ENCODE measurements at regions not wholly inside any gene's neighbourhood (a gene's known extent, or its start where the extent isn't known, plus 50 kb on each side); places are given as distances from the start of the nearest gene placed in this dataset.

DNA sequence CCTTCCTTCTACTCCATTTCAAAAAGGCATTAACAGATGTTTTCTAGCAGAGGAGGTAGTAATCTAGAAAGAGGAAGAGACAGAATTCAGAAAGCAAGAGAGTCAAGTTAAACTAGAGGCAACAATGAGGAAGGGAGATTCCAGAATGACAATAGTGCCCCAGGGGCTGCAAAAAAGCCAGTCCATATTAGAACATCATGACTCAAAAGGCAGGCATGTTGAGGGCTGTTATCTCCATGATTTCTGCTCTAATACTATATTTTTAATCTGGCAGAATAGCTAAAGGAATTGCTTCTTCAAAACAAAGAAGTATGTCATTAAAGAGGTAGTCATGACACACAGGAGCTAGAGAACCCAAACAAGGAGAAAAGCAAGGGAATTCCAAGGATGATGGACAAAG, 599.6 kb downstream of the INHBA start:
- Histone ChIP-seq H3K27ac (no peak overlapping the region), H3K27me3 (no peaks in the 10 kb centered on the region), H3K4me1 (ENCODE audit: low read depth) (peaks cover 3% of the 10 kb centered on the region), H3K4me3 (no peak overlapping the region), H3K36me3 (no peaks in the 10 kb centered on the region), H3K9me3 (ENCODE audit: low read depth) (no peaks in the 10 kb centered on the region)
- TF ChIP-seq, protein P1, sequence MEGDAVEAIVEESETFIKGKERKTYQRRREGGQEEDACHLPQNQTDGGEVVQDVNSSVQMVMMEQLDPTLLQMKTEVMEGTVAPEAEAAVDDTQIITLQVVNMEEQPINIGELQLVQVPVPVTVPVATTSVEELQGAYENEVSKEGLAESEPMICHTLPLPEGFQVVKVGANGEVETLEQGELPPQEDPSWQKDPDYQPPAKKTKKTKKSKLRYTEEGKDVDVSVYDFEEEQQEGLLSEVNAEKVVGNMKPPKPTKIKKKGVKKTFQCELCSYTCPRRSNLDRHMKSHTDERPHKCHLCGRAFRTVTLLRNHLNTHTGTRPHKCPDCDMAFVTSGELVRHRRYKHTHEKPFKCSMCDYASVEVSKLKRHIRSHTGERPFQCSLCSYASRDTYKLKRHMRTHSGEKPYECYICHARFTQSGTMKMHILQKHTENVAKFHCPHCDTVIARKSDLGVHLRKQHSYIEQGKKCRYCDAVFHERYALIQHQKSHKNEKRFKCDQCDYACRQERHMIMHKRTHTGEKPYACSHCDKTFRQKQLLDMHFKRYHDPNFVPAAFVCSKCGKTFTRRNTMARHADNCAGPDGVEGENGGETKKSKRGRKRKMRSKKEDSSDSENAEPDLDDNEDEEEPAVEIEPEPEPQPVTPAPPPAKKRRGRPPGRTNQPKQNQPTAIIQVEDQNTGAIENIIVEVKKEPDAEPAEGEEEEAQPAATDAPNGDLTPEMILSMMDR (IDR thresholded peaks at IDR 0.05; ENCODE audit: low read depth, low read length) = no peak
- no peak for DNase-seq (ENCODE audit: low read depth in 1 of 2, low spot score in 1 of 2)

DNA sequence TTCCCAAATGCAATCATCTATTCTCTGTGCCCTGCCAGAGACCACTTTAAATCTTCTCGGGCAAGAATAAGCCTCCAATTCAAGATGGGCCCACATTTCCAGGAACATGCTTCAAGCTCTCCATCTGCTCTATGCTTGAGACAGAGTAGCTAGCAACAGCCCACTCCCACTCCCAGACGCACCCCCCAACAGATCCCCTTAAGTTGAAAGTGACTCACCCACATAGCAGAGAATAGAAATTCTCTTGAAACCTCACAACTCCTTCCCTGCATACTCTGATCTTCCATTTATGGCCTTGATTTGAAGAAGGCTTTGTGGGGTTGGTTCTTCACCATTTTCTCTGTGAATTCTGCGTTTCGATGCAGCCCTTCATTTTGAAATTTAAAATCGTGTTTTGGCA, 604.0 kb downstream of the INHBA start:
- no peaks in the 10 kb centered on the region for H3K9me3 ChIP-seq (ENCODE audit: low read depth)
- DNase-seq (ENCODE audit: low read depth in 1 of 2, low spot score in 1 of 2) = no peak
- no peak overlapping the region for H3K4me3 ChIP-seq
- no peaks in the 10 kb centered on the region for H3K36me3 ChIP-seq
- no peaks in the 10 kb centered on the region for H3K27me3 ChIP-seq
- peaks cover 3% of the 10 kb centered on the region for H3K4me1 ChIP-seq (ENCODE audit: low read depth)
- TF ChIP-seq, protein P1 (IDR thresholded peaks at IDR 0.05; ENCODE audit: low read depth, low read length) = no peak
- H3K27ac ChIP-seq = no peak overlapping the region

DNA sequence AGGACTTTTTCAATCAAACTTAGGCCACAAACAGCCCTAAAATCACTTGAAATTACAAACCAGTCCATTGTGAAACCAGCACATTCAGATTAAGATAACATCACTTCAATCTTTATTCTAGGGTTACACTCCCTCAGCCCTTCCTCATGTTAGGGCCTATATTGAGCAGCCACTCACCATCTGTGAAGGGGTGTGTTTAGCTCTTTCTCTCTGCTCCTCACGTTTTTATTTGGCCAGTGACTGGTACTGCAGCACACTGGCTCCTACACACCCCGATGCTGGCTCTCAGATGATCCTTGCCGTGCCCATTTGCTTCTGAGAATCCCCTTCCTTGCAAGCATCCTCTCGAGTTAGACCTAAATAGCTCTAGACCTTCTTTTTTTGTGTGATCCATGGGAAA, 604.5 kb downstream of the INHBA start:
- Histone ChIP-seq H3K4me1 (ENCODE audit: low read depth) (peaks cover 3% of the 10 kb centered on the region), H3K4me3 (no peak overlapping the region), H3K36me3 (no peaks in the 10 kb centered on the region), H3K27me3 (no peaks in the 10 kb centered on the region), H3K27ac (no peak overlapping the region), H3K9me3 (ENCODE audit: low read depth) (no peaks in the 10 kb centered on the region)
- no peak for DNase-seq (ENCODE audit: low read depth in 1 of 2, low spot score in 1 of 2)
- TF ChIP-seq, protein P1 (IDR thresholded peaks at IDR 0.05; ENCODE audit: low read depth, low read length) = no peak

DNA sequence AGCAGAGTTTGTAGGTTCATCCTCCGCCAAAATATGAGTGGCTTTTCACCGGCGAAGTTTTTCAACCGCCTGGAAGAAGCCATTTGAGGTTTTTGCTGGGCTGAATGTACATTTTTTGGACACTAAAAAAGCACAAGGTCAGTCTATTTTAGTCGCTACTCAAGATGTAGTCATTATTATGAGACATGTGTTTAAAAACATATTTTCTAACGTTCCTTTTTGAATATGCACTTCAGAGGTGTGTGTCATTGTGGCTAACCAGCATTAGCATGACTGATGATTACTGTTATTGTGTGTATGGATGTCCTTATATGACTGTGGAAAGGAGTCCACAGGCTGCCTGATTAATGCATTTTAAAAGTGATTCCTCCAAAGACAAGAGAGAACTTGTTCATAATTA, 605.4 kb downstream of the INHBA start:
- Histone ChIP-seq H3K4me1 (ENCODE audit: low read depth) (peaks cover 3% of the 10 kb centered on the region), H3K27me3 (no peaks in the 10 kb centered on the region), H3K27ac (no peak overlapping the region), H3K4me3 (no peak overlapping the region), H3K36me3 (no peaks in the 10 kb centered on the region), H3K9me3 (ENCODE audit: low read depth) (no peaks in the 10 kb centered on the region)
- no peak for DNase-seq (ENCODE audit: low read depth in 1 of 2, low spot score in 1 of 2)
- TF ChIP-seq, protein P1 (IDR thresholded peaks at IDR 0.05; ENCODE audit: low read depth, low read length) = no peak

DNA sequence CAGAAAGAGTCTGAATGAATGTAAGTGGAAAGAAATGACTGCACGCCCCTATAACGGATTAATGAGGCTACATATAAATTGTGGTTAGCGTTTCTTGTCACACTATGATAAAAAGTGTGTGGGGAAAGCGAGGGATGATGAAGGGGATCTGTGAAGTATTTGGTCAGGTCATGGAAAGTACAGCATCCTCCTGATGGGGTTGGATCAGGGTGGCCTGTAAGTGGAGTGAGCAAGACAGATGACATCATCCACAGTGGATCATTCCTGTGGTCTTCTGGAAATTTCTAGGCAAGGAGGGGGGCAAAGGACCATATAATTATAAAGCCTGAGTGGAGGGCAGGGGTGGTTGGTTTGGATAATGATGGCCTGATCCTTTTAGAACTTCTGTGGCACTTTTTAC, 606.0 kb downstream of the INHBA start:
- Histone ChIP-seq H3K27ac (no peak overlapping the region), H3K4me1 (ENCODE audit: low read depth) (peaks cover 3% of the 10 kb centered on the region)
- peak in 1 of 2 donors; percentile 19 for DNase-seq (ENCODE audit: low read depth in 1 of 2, low spot score in 1 of 2)

More for the DNA sequence above, 606.0 kb downstream of the INHBA start:
- Histone ChIP-seq H3K4me3 (no peak overlapping the region), H3K36me3 (no peaks in the 10 kb centered on the region), H3K9me3 (ENCODE audit: low read depth) (no peaks in the 10 kb centered on the region), H3K27me3 (no peaks in the 10 kb centered on the region)
- TF ChIP-seq, protein P1 (IDR thresholded peaks at IDR 0.05; ENCODE audit: low read depth, low read length) = no peak
